Peyer's patch (tissue), 4 donors: ENCODE measurements at regions not wholly inside any gene's neighbourhood (a gene's known extent, or its start where the extent isn't known, plus 50 kb on each side); places are given as distances from the start of the nearest gene placed in this dataset.

Experiments
- DNase-seq, 3 donors: peaks; one replicate each; pipeline ENCODE4 v3.0.0-alpha.2; 2017 to 2019
- H3K27ac ChIP-seq, 4 donors: fragments of 200-600 bp; sonication (generic); one replicate each; pipeline ENCODE4 v1.5.1; 2016 to 2019
- H3K27me3 ChIP-seq, 2 donors: fragments of 200-600 bp; sonication (generic); one replicate each; pipeline ENCODE4 v1.5.1; 2019
- H3K36me3 ChIP-seq, 3 donors: fragments of 200-600 bp; sonication (generic); one replicate each; pipeline ENCODE4 v1.5.1; 2016 to 2019
- H3K4me1 ChIP-seq, 4 donors: fragments of 200-600 bp; sonication (generic); one replicate each; pipeline ENCODE4 v1.5.1; 2016 to 2019
- H3K4me3 ChIP-seq, 4 donors: fragments of 200-600 bp; sonication (generic); 1 replicate in 3 of 4; 2 replicates in 1 of 4; pipeline ENCODE4 v1.5.1; 2016 to 2019; ENCODE audit warnings: mild to moderate bottlenecking in 1 of 4
- H3K9me3 ChIP-seq, 4 donors: fragments of 200-600 bp; sonication (generic); one replicate each; pipeline ENCODE4 v1.5.1; 2016 to 2019; ENCODE audit warnings: mild to moderate bottlenecking in 1 of 4
- POLR2A ChIP-seq, 2 donors: fragments of 450-650 bp; IDR thresholded peaks; one replicate each; pipeline ENCODE4 v1.5.1; 2017; ENCODE audit warnings: antibody characterized with exemption in 2 of 2, mild to moderate bottlenecking in 2 of 2, moderate library complexity in 2 of 2
- TF ChIP-seq, protein P1 (sequence below), 6 experiments: fragments of 450-650 bp in 4 of 6; fragments of 200-600 bp in 2 of 6; sonication (generic) in 1 of 6; IDR thresholded peaks; one replicate each; pipeline ENCODE4 v1.5.1; 2017 to 2019; ENCODE audit warnings: antibody characterized with exemption in 6 of 6, mild to moderate bottlenecking in 3 of 6, moderate library complexity in 1 of 6

DNA sequence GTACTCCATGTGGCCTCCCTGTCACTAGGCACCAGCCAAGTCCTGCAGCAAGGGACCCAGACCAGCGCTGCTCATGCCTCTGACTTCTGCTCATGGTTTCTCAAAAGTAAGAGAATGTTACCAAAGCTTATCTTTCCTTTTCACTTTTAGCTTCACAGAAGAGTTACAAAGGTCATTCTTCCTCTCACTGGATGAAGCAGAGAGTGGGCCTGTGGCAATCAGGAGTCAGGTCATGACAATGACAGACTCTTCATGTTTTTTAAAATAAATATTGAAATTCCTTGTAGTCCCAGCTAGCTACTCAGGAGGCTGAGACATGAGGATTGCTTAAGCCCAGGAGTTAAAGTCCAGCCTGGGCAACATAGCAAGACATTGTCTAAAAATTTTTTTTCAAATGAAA, 126.1 kb downstream of the OSR1 start:
- no peaks in the 10 kb centered on the region for H3K4me1 ChIP-seq
- H3K36me3 ChIP-seq = no peaks in the 10 kb centered on the region
- H3K27me3 ChIP-seq = no peaks in the 10 kb centered on the region
- TF ChIP-seq, protein P1, sequence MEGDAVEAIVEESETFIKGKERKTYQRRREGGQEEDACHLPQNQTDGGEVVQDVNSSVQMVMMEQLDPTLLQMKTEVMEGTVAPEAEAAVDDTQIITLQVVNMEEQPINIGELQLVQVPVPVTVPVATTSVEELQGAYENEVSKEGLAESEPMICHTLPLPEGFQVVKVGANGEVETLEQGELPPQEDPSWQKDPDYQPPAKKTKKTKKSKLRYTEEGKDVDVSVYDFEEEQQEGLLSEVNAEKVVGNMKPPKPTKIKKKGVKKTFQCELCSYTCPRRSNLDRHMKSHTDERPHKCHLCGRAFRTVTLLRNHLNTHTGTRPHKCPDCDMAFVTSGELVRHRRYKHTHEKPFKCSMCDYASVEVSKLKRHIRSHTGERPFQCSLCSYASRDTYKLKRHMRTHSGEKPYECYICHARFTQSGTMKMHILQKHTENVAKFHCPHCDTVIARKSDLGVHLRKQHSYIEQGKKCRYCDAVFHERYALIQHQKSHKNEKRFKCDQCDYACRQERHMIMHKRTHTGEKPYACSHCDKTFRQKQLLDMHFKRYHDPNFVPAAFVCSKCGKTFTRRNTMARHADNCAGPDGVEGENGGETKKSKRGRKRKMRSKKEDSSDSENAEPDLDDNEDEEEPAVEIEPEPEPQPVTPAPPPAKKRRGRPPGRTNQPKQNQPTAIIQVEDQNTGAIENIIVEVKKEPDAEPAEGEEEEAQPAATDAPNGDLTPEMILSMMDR (IDR thresholded peaks at IDR 0.05) = no peak
- no peak for TF ChIP-seq POLR2A (IDR thresholded peaks at IDR 0.05)
- H3K27ac ChIP-seq = no peak overlapping the region
- no peaks in the 10 kb centered on the region for H3K9me3 ChIP-seq
- H3K4me3 ChIP-seq = no peak overlapping the region
- no peak for DNase-seq

DNA sequence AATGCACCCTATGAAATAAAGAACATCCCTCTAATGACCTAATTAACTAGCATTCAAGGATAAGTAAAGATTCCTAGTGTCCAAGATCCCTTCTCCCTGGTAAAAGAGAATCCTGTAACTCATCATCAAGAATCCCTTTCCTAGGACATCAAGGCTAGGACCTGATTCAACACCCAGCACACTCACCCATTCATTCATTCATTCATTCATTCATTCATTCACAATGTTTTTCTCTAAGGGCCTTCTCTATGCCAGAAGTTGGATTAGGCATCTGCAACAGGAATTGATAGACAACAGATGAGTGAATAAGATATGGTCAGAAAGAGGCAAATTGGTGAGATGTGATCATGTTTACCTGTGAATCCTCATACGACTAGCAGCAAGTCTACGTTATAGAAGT, 126.8 kb downstream of the OSR1 start:
- Histone ChIP-seq H3K36me3 (no peaks in the 10 kb centered on the region), H3K4me3 (no peak overlapping the region), H3K27ac (no peak overlapping the region), H3K27me3 (no peaks in the 10 kb centered on the region), H3K4me1 (no peaks in the 10 kb centered on the region), H3K9me3 (no peaks in the 10 kb centered on the region)
- TF ChIP-seq, protein P1 (IDR thresholded peaks at IDR 0.05) = no peak
- TF ChIP-seq POLR2A (IDR thresholded peaks at IDR 0.05) = no peak
- no peak for DNase-seq

DNA sequence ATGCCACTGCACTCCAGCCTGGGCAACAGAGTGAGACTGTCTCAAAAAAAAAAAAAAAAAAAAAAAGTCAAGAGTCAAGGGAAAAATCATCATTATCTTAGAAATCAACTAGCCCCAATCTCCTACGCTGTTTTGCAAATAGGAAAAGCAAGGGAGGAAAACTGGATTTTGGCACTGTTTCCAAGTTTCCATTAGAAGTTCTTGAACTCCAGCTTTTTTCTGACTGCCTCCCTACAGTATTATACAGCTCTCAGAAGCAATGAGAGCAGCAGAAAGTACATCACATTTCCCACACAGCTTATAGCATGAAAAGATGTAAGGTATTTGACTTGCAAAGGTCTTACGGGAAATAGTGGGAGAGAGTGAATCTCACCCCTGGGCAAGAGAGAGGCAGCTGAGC, 127.8 kb downstream of the OSR1 start:
- H3K4me3 ChIP-seq = no peak overlapping the region
- no peaks in the 10 kb centered on the region for H3K36me3 ChIP-seq
- H3K27ac ChIP-seq = no peak overlapping the region
- no peaks in the 10 kb centered on the region for H3K4me1 ChIP-seq
- H3K9me3 ChIP-seq = no peaks in the 10 kb centered on the region
- no peak for DNase-seq
- TF ChIP-seq, protein P1 (IDR thresholded peaks at IDR 0.05) = no peak
- no peak for TF ChIP-seq POLR2A (IDR thresholded peaks at IDR 0.05)
- H3K27me3 ChIP-seq = no peaks in the 10 kb centered on the region

DNA sequence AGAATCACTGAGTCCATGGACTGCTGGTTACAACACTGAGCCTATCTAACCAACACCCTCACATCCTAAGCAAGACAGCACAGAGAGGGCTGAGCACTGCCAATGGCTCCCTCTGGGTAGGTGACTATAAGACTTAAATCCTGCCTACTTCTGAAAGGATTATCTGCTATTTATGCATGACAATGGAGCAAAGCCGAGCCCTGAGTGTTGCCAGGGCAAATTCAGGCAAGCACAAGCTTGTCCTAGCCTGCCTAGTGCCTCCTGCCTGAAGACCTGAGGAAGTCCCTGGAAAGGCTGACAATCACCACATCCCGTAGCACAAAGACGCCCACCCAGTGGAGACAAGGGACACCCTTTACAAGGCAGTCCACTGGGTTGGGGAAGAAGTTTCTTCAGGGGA, 129.7 kb downstream of the OSR1 start:
- H3K9me3 ChIP-seq = no peaks in the 10 kb centered on the region
- no peak overlapping the region for H3K4me3 ChIP-seq
- no peak overlapping the region for H3K27ac ChIP-seq
- no peaks in the 10 kb centered on the region for H3K27me3 ChIP-seq
- H3K36me3 ChIP-seq = no peaks in the 10 kb centered on the region
- no peaks in the 10 kb centered on the region for H3K4me1 ChIP-seq
- TF ChIP-seq POLR2A (IDR thresholded peaks at IDR 0.05) = no peak
- TF ChIP-seq, protein P1 (IDR thresholded peaks at IDR 0.05) = no peak
- DNase-seq = no peak

DNA sequence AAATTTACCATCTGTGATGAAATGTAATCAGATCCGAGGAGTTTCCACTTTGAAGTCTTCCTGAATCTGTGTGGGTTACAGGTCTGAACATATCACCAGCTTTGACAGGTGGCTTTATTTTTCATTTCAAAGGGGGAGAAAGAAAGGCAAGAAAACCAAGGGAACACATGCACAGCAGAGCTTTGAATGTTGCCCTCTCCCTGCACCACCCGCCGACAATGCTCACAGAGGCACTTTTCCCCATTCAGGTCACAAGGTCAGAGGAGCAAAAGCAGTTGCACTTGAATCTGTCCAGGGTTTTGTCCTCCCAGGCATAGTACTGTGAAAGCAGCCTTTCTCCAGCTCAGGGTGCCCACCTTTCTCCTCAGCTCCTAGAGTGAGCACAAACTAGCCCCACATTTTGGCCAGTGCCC, 130.2 kb downstream of the OSR1 start:
- H3K27me3 ChIP-seq = no peaks in the 10 kb centered on the region
- no peak for DNase-seq
- no peak overlapping the region for H3K27ac ChIP-seq
- no peak for TF ChIP-seq POLR2A (IDR thresholded peaks at IDR 0.05)
- TF ChIP-seq, protein P1 (IDR thresholded peaks at IDR 0.05) = no peak
- no peaks in the 10 kb centered on the region for H3K4me1 ChIP-seq
- H3K36me3 ChIP-seq = no peaks in the 10 kb centered on the region
- no peaks in the 10 kb centered on the region for H3K9me3 ChIP-seq
- no peak overlapping the region for H3K4me3 ChIP-seq

DNA sequence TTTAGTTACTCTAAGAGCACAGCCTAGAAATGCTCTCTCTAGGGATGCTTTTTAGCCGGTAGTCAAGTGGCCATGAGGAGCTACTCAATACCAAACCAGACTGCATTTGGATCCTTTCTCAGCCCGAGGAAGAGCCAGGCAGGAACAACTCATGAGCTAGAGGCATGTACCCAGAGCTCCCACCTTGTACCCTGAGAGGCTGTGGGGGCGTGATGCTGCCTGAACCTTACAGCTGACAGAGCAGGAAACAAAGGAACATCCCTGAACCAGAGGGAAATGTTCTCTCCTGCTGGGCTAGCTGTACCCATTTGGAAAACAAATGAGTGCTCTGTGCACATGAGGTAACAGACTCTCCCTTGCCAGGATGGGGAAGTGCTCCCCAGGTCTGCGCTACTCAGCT, 131.6 kb downstream of the OSR1 start:
- H3K4me1 ChIP-seq = no peaks in the 10 kb centered on the region
- H3K9me3 ChIP-seq = no peaks in the 10 kb centered on the region
- TF ChIP-seq, protein P1 (IDR thresholded peaks at IDR 0.05) = no peak
- TF ChIP-seq POLR2A (IDR thresholded peaks at IDR 0.05) = no peak

More for the DNA sequence above, 131.6 kb downstream of the OSR1 start:
- Histone ChIP-seq H3K4me3 (no peak overlapping the region), H3K27ac (no peak overlapping the region), H3K36me3 (no peaks in the 10 kb centered on the region), H3K27me3 (no peaks in the 10 kb centered on the region)
- DNase-seq = no peak
